K562 (cell line): ENCODE measurements at regions not wholly inside any gene's neighbourhood (a gene's known extent, or its start where the extent isn't known, plus 50 kb on each side); places are given as distances from the start of the nearest gene placed in this dataset.

Source experiments
- ATAC-seq: fragments of 200-7000 bp; cut with Tn5 transposase; 3 replicates; pipeline ENCODE4 v1.9.1; 2020; ENCODE audit warnings: moderate library complexity
- BruUV-seq: library from RNA; stranded (reverse); fragments of 400-500 nt; replicated peaks from 2 replicates; lab custom pipeline; 2021; lab: Mats Ljungman, UMichigan
- CTCF ChIA-PET: fragments of 300-600 bp; formaldehyde crosslinking; extraction: SDS; loops from one replicate; lab custom pipeline; 2021; ENCODE audit warnings: low intra/inter-chr PET ratio; lab: Yijun Ruan, JAX
- POLR2A ChIA-PET: fragments of 300-600, 350-650 bp; sonication (Branson Sonifier 250); formaldehyde crosslinking; extraction: SDS; loops from one replicate; lab custom pipeline; 2021; ENCODE audit warnings: antibody characterized with exemption, inconsistent platforms; lab: Yijun Ruan, JAX
- DNase-seq, 4 experiments: peaks; one replicate each; pipeline versions ENCODE4 v3.0.0 to v3.0.0-alpha.2; 2011 to 2018; ENCODE audit warnings: low spot score in 3 of 4, mixed read lengths in 3 of 4; ENCODE audit errors: extremely low read depth in 1 of 4
- FAIRE-seq: peaks from 2 replicates; lab custom pipeline; 2011; peaks lifted over from hg19 to GRCh38; lab: Jason Lieb, UNC
- H2AFZ ChIP-seq: 2 replicates; pipeline ENCODE4 v1.6.0; 2011; ENCODE audit warnings: low read depth, low read length, control low read depth, inconsistent platforms
- H3K27ac ChIP-seq: fragments of 200-600 bp; 3 replicates; pipeline ENCODE4 v1.8.0; 2011; ENCODE audit warnings: low read depth, mild to moderate bottlenecking, control low read depth, inconsistent platforms, low read length, moderate library complexity, mixed read lengths; ENCODE audit errors: extremely low read depth
- H3K27me3 ChIP-seq, 2 experiments: fragments of 300-600 bp in 1 of 2; 2 replicates in 1 of 2; 3 replicates in 1 of 2; pipeline versions ENCODE4 v1.6.0 to v1.8.0; 2011; ENCODE audit warnings: inconsistent platforms in 2 of 2, low read length in 2 of 2, mild to moderate bottlenecking in 1 of 2, mixed read lengths in 1 of 2, moderate library complexity in 1 of 2; ENCODE audit not compliant: control insufficient read depth in 2 of 2, insufficient read depth in 2 of 2
- H3K36me3 ChIP-seq: fragments of 300-600 bp; 3 replicates; pipeline ENCODE4 v1.8.0; 2011; ENCODE audit warnings: mild to moderate bottlenecking, low read length, inconsistent platforms; ENCODE audit not compliant: control insufficient read depth, insufficient read depth
- H3K4me1 ChIP-seq, 2 experiments: fragments of 200-600 bp in 1 of 2; replicated peaks in 1 of 2; 2 replicates in 1 of 2; 3 replicates in 1 of 2; pipeline versions ENCODE4 v1.5.1 to v1.8.0; 2011; ENCODE audit warnings: inconsistent platforms in 2 of 2, low read length in 2 of 2, mild to moderate bottlenecking in 1 of 2, mixed read lengths in 1 of 2, moderate library complexity in 1 of 2; ENCODE audit not compliant: control insufficient read depth in 2 of 2, insufficient read depth in 2 of 2
- H3K4me2 ChIP-seq: 2 replicates; pipeline ENCODE4 v1.6.1; 2011; ENCODE audit warnings: low read length, control low read depth, inconsistent platforms, mixed read lengths; ENCODE audit not compliant: insufficient read depth
- H3K4me3 ChIP-seq: fragments of 200-600 bp; sonication (generic), shearing (Covaris generic); 2 replicates; pipeline ENCODE4 v1.5.1; 2016; ENCODE audit warnings: control low read depth, inconsistent platforms
- H3K79me2 ChIP-seq: fragments of 200-600 bp; 3 replicates; pipeline ENCODE4 v1.8.0; 2011; ENCODE audit warnings: low read length, inconsistent platforms; ENCODE audit not compliant: control insufficient read depth, insufficient read depth
- H3K9ac ChIP-seq, 2 experiments: 2 replicates each; pipeline versions ENCODE4 v1.6.0 to v1.6.1; 2011; ENCODE audit warnings: low read depth in 2 of 2, low read length in 2 of 2, control low read depth in 1 of 2, inconsistent platforms in 1 of 2, mild to moderate bottlenecking in 1 of 2, mixed read lengths in 1 of 2; ENCODE audit not compliant: insufficient read depth in 1 of 2
- H3K9me1 ChIP-seq: one replicate; pipeline ENCODE4 v1.6.0; 2011; ENCODE audit warnings: inconsistent platforms, mild to moderate bottlenecking, low read length, moderate library complexity; ENCODE audit not compliant: control insufficient read depth, insufficient read depth
- H3K9me3 ChIP-seq: replicated peaks from 2 replicates; pipeline ENCODE4 v1.5.1; 2011; ENCODE audit warnings: low read depth, low read length, inconsistent platforms; ENCODE audit not compliant: control insufficient read depth, insufficient read depth
- H4K20me1 ChIP-seq: replicated peaks from 2 replicates; pipeline ENCODE4 v1.6.1; 2011; ENCODE audit warnings: low read length, inconsistent platforms, mixed read lengths; ENCODE audit not compliant: control insufficient read depth, insufficient read depth
- CHD4 ChIP-seq: fragments of 200-600 bp; sonication (generic); IDR thresholded peaks from 3 replicates; pipeline ENCODE4 v1.6.1; 2012; ENCODE audit warnings: low read depth, mild to moderate bottlenecking, mixed read lengths, low read length, inconsistent platforms; ENCODE audit not compliant: insufficient read depth, insufficient replicate concordance, poor library complexity, severe bottlenecking
- NFYB ChIP-seq: IDR thresholded peaks from 2 replicates; pipeline ENCODE4 v1.6.1; 2011; ENCODE audit warnings: mild to moderate bottlenecking, moderate library complexity; ENCODE audit not compliant: insufficient read length; ENCODE audit errors: extremely low read depth
- PTRF ChIP-seq: fragments of 450-650 bp; IDR thresholded peaks from 2 replicates; pipeline ENCODE4 v1.6.1; 2016; ENCODE audit warnings: mild to moderate bottlenecking, missing genetic modification characterization, missing compliant biosample characterization
- TEAD4 ChIP-seq, 2 experiments: sonication (generic) in 1 of 2; formaldehyde crosslinking in 1 of 2; IDR thresholded peaks; 2 replicates each; pipeline versions ENCODE4 v1.6.1 to v1.8.0; 2012 to 2022; ENCODE audit warnings: borderline replicate concordance in 1 of 2, inconsistent platforms in 1 of 2, low read length in 1 of 2, mild to moderate bottlenecking in 1 of 2, missing genetic modification reagents in 1 of 2
- ZNF143 ChIP-seq: sonication (generic); formaldehyde crosslinking; IDR thresholded peaks from 2 replicates; pipeline ENCODE4 v1.9.0; 2022; ENCODE audit warnings: mild to moderate bottlenecking, missing genetic modification reagents
- ZNF263 ChIP-seq: sonication (generic); formaldehyde crosslinking; IDR thresholded peaks from 2 replicates; pipeline ENCODE4 v1.8.0; 2022; ENCODE audit warnings: mild to moderate bottlenecking, missing genetic modification reagents, borderline replicate concordance
- WGBS: fragments of 100-300 bp; shearing (Covaris generic); methylation state at CpG from one replicate; pipeline ENCODE4 v1.1.6; 2016; ENCODE audit warnings: low coverage, mixed read lengths; ENCODE audit not compliant: insufficient coverage; ENCODE audit errors: missing lambda C conversion rate; 5-methylcytosine and 5-hydroxymethylcytosine counted together
- in situ Hi-C: fragments of 300-500 bp; cut with MboI; formaldehyde crosslinking; loops from 4 replicates; pipeline ENCODE4 v1.15.0; 2018; ENCODE audit warnings: inconsistent platforms, mixed read lengths
- intact Hi-C: fragments of 100-400 bp; cut with micrococcal nuclease; formaldehyde crosslinking; loops from 2 replicates; pipeline ENCODE4 v1.14.2; 2022

GRCh38 chr4:57676394-57676793 is 566.2 kb upstream of the IGFBP7 start:
- H3K4me1 ChIP-seq = no peaks in the 10 kb centered on the region
- no peaks in the 10 kb centered on the region for H3K9me3 ChIP-seq
- ChIA-PET POLR2A (no interaction called here), CTCF (no interaction called here)
- DNase-seq (no peak), FAIRE-seq (no peak), ATAC-seq (no peak)
- no peak overlapping the region for H3K4me3 ChIP-seq
- in situ Hi-C loops = no loop called here
- no peaks in the 10 kb centered on the region for H3K9me1 ChIP-seq
- 2% methylated on average over 6 of the region's 6 CpGs for WGBS
- intact Hi-C loops = no loop called here
- H3K36me3 ChIP-seq = no peaks in the 10 kb centered on the region
- no peak overlapping the region for H3K9ac ChIP-seq
- no peak overlapping the region for H3K27ac ChIP-seq
- H3K79me2 ChIP-seq = no peaks in the 10 kb centered on the region
- H4K20me1 ChIP-seq = no peaks in the 10 kb centered on the region
- H3K4me2 ChIP-seq = no peak overlapping the region
- TF ChIP-seq ZNF143 (no peak), NFYB (peak; percentile 24)
- no peaks in the 10 kb centered on the region for H3K27me3 ChIP-seq
- H2AFZ ChIP-seq = no peak overlapping the region
- no TSS peak for BruUV-seq

- intact Hi-C loops = no loop called here
- ChIA-PET POLR2A (no interaction called here), CTCF (no interaction called here)
- Histone ChIP-seq H3K27me3 (no peaks in the 10 kb centered on the region), H3K9me1 (no peaks in the 10 kb centered on the region), H3K4me3 (no peak overlapping the region), H4K20me1 (no peaks in the 10 kb centered on the region)
- TF ChIP-seq PTRF (no peak), CHD4 (no peak), ZNF263 (CRISPR knock-in tag) (no peak), TEAD4 (IDR thresholded peaks at IDR 0.05; ENCODE audit: low read length) (no peak), TEAD4 (CRISPR knock-in tag; IDR thresholded peaks at IDR 0.05; ENCODE audit: borderline replicate concordance) (no peak)
- TF ChIP-seq, all 486 proteins: peak for 0
- FAIRE-seq = no peak
- WGBS = 0% methylated on average over 2 of the region's 2 CpGs
- no TSS peak for BruUV-seq
- no peaks in the 10 kb centered on the region for H3K36me3 ChIP-seq
- no peak for DNase-seq
- H3K9me3 ChIP-seq = no peaks in the 10 kb centered on the region
- no peaks in the 10 kb centered on the region for H3K4me1 ChIP-seq
- H3K27ac ChIP-seq = no peak overlapping the region
- H3K4me2 ChIP-seq = no peak overlapping the region
- in situ Hi-C loops = no loop called here
- H3K79me2 ChIP-seq = no peaks in the 10 kb centered on the region
- no peak overlapping the region for H2AFZ ChIP-seq
- H3K9ac ChIP-seq = no peak overlapping the region
- no peak for ATAC-seq
These were observed 562.8 kb upstream of the IGFBP7 start for GRCh38 chr4:57672846-57673433.
